ENCODE measurements at regions not wholly inside any gene's neighbourhood (a gene's known extent, or its start where the extent isn't known, plus 50 kb on each side); places are given as distances from the start of the nearest gene placed in this dataset.
"Not testable (repeated sequence)": the region's sequence is repeated elsewhere in the genome, so short reads cannot be mapped to it uniquely, and the experiment has no call there.

DNA sequence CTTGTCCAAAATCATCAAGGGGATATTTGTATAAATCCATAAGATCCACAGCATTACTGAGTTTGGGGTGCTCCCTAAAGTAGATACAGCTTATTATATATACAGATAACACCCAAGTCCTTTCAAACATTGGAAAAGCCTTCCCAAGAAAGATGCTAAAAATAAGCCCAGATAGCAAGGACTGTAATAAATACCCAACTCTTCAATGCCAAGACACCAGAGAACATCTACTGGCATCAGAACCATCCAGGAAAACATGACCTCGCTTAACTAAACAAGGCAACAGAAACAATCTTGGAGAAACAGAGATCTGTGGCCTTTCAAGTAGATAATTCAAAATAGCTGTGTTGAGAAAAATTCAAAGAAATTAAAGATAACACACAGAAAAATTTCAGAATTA is 761.4 kb downstream of the GRIK2 start:
- H3K9me3 Mint-ChIP-seq = peaks cover 8% of the 10 kb centered on the region
- DNase-seq (no peak), ATAC-seq (ENCODE audit: poor library complexity) (no peak)
- H3K27me3 Mint-ChIP-seq = no peaks in the 10 kb centered on the region
- H3K36me3 Mint-ChIP-seq (ENCODE audit: low read depth) = no peaks in the 10 kb centered on the region
- TF ChIP-seq, protein P1, sequence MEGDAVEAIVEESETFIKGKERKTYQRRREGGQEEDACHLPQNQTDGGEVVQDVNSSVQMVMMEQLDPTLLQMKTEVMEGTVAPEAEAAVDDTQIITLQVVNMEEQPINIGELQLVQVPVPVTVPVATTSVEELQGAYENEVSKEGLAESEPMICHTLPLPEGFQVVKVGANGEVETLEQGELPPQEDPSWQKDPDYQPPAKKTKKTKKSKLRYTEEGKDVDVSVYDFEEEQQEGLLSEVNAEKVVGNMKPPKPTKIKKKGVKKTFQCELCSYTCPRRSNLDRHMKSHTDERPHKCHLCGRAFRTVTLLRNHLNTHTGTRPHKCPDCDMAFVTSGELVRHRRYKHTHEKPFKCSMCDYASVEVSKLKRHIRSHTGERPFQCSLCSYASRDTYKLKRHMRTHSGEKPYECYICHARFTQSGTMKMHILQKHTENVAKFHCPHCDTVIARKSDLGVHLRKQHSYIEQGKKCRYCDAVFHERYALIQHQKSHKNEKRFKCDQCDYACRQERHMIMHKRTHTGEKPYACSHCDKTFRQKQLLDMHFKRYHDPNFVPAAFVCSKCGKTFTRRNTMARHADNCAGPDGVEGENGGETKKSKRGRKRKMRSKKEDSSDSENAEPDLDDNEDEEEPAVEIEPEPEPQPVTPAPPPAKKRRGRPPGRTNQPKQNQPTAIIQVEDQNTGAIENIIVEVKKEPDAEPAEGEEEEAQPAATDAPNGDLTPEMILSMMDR (IDR thresholded peaks at IDR 0.05) = no peak
- Histone ChIP-seq H3K4me1 (ENCODE audit: insufficient read depth, low read length) (no peaks in the 10 kb centered on the region), H3K36me3 (ENCODE audit: insufficient read depth, low read length) (no peaks in the 10 kb centered on the region), H3K4me3 (ENCODE audit: low read length) (no peak overlapping the region), H3K27me3 (ENCODE audit: control insufficient read depth in 1 of 2, insufficient read depth in 2 of 2, low read length in 2 of 2) (no peaks in the 10 kb centered on the region), H3K27ac (ENCODE audit: low read depth in 1 of 2, low read length in 2 of 2) (no peak overlapping the region), H3K9me3 (ENCODE audit: control insufficient read depth in 1 of 2, insufficient read depth in 1 of 2, low read length in 2 of 2) (peaks cover 0 to 7% of the 10 kb centered on the region in 2 experiments)
- ChIA-PET CTCF (no interaction called here), POLR2A (no interaction called here)
- no peak overlapping the region for H3K27ac Mint-ChIP-seq
- no peaks in the 10 kb centered on the region for H3K4me1 Mint-ChIP-seq (ENCODE audit: low read depth)
- no peak overlapping the region for H3K4me3 Mint-ChIP-seq
- intact Hi-C loops (cut with DNase I, micrococcal nuclease) = no loop called here

DNA sequence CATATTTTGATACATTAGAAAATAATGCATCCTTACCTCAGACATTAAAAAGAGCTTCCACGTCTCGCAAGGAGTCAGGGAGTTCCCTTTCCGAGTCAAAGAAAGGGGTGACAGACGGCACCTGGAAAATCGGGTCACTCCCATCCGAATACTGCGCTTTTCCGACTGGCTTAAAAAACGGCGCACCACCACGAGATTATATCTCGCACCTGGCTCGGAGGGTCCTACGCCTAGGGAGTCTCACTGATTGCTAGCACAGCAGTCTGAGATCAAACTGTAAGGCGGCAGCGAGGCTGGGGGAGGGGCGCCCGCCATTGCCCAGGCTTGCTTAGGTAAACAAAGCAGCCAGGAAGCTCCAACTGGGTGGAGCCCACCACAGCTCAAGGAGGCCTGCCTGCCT is 776.3 kb downstream of the GRIK2 start:
- H3K27ac ChIP-seq (ENCODE audit: low read depth in 1 of 2, low read length in 2 of 2); CTCF ChIA-PET: not testable (repeated sequence)

DNA sequence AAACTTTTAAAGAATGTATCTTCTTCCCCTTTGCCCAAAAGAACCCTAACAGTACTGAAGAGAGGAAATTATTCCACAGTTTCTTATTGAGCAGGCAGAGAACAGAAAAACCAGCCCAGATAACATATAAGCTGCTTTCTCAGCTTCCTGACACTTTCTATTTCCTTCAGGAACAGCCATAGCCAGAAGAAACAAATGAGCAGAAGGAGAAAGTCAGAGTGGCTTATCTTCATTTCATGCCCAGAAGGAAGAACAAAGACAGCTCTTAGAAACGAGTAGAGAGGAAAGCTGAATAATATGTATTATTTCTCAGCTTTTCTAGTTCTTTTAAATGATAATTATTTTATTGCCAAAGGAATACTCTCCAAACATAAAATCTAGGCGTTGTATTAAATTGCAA is 793.7 kb downstream of the GRIK2 start:
- Mint-ChIP-seq H3K36me3 (ENCODE audit: low read depth) (no peaks in the 10 kb centered on the region), H3K4me1 (ENCODE audit: low read depth) (no peaks in the 10 kb centered on the region), H3K27ac (no peak overlapping the region), H3K9me3 (peaks cover 10% of the 10 kb centered on the region), H3K27me3 (no peaks in the 10 kb centered on the region), H3K4me3 (no peak overlapping the region)
- Histone ChIP-seq H3K27ac (ENCODE audit: low read depth in 1 of 2, low read length in 2 of 2) (no peak overlapping the region), H3K4me1 (ENCODE audit: insufficient read depth, low read length) (no peaks in the 10 kb centered on the region), H3K9me3 (ENCODE audit: control insufficient read depth in 1 of 2, insufficient read depth in 1 of 2, low read length in 2 of 2) (no peaks in the 10 kb centered on the region), H3K27me3 (ENCODE audit: control insufficient read depth in 1 of 2, insufficient read depth in 2 of 2, low read length in 2 of 2) (no peaks in the 10 kb centered on the region), H3K4me3 (ENCODE audit: low read length) (no peak overlapping the region), H3K36me3 (ENCODE audit: insufficient read depth, low read length) (no peaks in the 10 kb centered on the region)
- TF ChIP-seq, protein P1 (IDR thresholded peaks at IDR 0.05) = no peak
- ATAC-seq (ENCODE audit: poor library complexity) = no peak
- DNase-seq = no peak
- intact Hi-C loops (cut with DNase I, micrococcal nuclease) = no loop called here
- POLR2A ChIA-PET = no interaction called here
- CTCF ChIA-PET = no interaction called here

More for the DNA sequence above, 776.3 kb downstream of the GRIK2 start:
- peaks cover 18% of the 10 kb centered on the region for H3K9me3 Mint-ChIP-seq
- ATAC-seq (ENCODE audit: poor library complexity); H3K27me3 Mint-ChIP-seq; H3K4me3 ChIP-seq (ENCODE audit: low read length); H3K4me1 Mint-ChIP-seq (ENCODE audit: low read depth); H3K27ac Mint-ChIP-seq; DNase-seq; H3K27me3 ChIP-seq (ENCODE audit: control insufficient read depth in 1 of 2, insufficient read depth in 2 of 2, low read length in 2 of 2); H3K4me1 ChIP-seq (ENCODE audit: insufficient read depth, low read length); H3K4me3 Mint-ChIP-seq; POLR2A ChIA-PET; intact Hi-C loops (cut with DNase I, micrococcal nuclease); H3K9me3 ChIP-seq (ENCODE audit: control insufficient read depth in 1 of 2, insufficient read depth in 1 of 2, low read length in 2 of 2); H3K36me3 ChIP-seq (ENCODE audit: insufficient read depth, low read length); H3K36me3 Mint-ChIP-seq (ENCODE audit: low read depth): not testable (repeated sequence)

DNA sequence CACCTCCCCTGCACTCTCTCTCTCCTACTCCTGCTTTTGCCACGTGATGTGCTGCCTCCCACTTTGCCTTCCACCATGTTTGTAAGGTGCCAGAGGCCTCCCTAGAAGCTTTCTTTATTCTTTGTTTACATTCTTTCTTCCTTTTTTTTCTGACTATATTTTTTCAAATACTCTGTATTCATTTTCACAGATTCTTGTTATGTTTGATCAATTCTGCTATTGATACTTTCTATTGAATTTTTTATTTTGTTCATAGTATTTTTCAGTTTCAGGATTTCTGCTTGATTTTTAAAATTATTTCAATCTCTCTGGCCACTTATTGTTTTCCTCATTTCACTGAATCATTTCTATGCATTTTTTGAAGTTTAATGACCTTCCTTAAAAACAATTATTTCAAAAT is 801.8 kb downstream of the GRIK2 start:
- Mint-ChIP-seq H3K27ac (no peak overlapping the region), H3K36me3 (ENCODE audit: low read depth) (no peaks in the 10 kb centered on the region), H3K4me3 (no peak overlapping the region), H3K9me3 (peaks cover 21% of the 10 kb centered on the region), H3K4me1 (ENCODE audit: low read depth) (no peaks in the 10 kb centered on the region), H3K27me3 (no peaks in the 10 kb centered on the region)
- H3K27me3 ChIP-seq (ENCODE audit: control insufficient read depth in 1 of 2, insufficient read depth in 2 of 2, low read length in 2 of 2) = no peaks in the 10 kb centered on the region
- H3K36me3 ChIP-seq (ENCODE audit: insufficient read depth, low read length) = no peaks in the 10 kb centered on the region
- intact Hi-C loops (cut with DNase I, micrococcal nuclease) = no loop called here
- ATAC-seq (ENCODE audit: poor library complexity) = no peak
- no peaks in the 10 kb centered on the region for H3K4me1 ChIP-seq (ENCODE audit: insufficient read depth, low read length)
- CTCF ChIA-PET = no interaction called here
- POLR2A ChIA-PET = no interaction called here
- DNase-seq = no peak
- H3K27ac ChIP-seq (ENCODE audit: low read depth in 1 of 2, low read length in 2 of 2) = no peak overlapping the region
- H3K4me3 ChIP-seq (ENCODE audit: low read length) = no peak overlapping the region
- peaks cover 4 to 17% of the 10 kb centered on the region in 2 experiments for H3K9me3 ChIP-seq (ENCODE audit: control insufficient read depth in 1 of 2, insufficient read depth in 1 of 2, low read length in 2 of 2)
- TF ChIP-seq, protein P1 (IDR thresholded peaks at IDR 0.05) = no peak

Data from CD4-positive, alpha-beta T cell (primary cell).